DND-41 (cell line): ENCODE measurements at regions not wholly inside any gene's neighbourhood (a gene's known extent, or its start where the extent isn't known, plus 50 kb on each side); places are given as distances from the start of the nearest gene placed in this dataset.

ENCODE experiments used
- ATAC-seq: fragments of 200-7000 bp; cut with Tn5 transposase; 3 replicates; pipeline ENCODE4 v1.9.1; 2021; ENCODE audit warnings: low read depth; ENCODE audit not compliant: insufficient read depth
- DNase-seq: peaks from one replicate; pipeline ENCODE4 v3.0.0-alpha.2; 2020
- H2AFZ ChIP-seq: 2 replicates; pipeline ENCODE4 v1.6.0; 2012; ENCODE audit warnings: low read depth, low read length
- H3K27ac ChIP-seq: 2 replicates; pipeline ENCODE4 v1.5.1; 2012; ENCODE audit warnings: low read length, inconsistent platforms
- H3K27me3 ChIP-seq: fragments of 200-600 bp; sonication (generic); 2 replicates; pipeline ENCODE4 v1.6.0; 2012; ENCODE audit warnings: low read length, mild to moderate bottlenecking, inconsistent platforms; ENCODE audit not compliant: insufficient read depth, poor library complexity
- H3K36me3 ChIP-seq: 2 replicates; pipeline ENCODE4 v1.5.1; 2012; ENCODE audit warnings: low read length, inconsistent platforms; ENCODE audit not compliant: insufficient read depth
- H3K4me1 ChIP-seq: 2 replicates; pipeline ENCODE4 v1.5.1; 2012; ENCODE audit warnings: mild to moderate bottlenecking, low read length; ENCODE audit not compliant: insufficient read depth
- H3K4me2 ChIP-seq: 2 replicates; pipeline ENCODE4 v1.6.0; 2012; ENCODE audit warnings: mild to moderate bottlenecking, moderate library complexity, low read length, inconsistent platforms; ENCODE audit not compliant: insufficient read depth
- H3K4me3 ChIP-seq, 2 experiments: fragments of 200-600 bp in 1 of 2; shearing (Covaris generic) in 1 of 2; 2 replicates each; pipeline ENCODE4 v1.5.1; 2012 to 2016; ENCODE audit warnings: inconsistent platforms in 2 of 2, low read length in 2 of 2, mild to moderate bottlenecking in 2 of 2, low read depth in 1 of 2, moderate library complexity in 1 of 2
- H3K79me2 ChIP-seq: 2 replicates; pipeline ENCODE4 v1.6.0; 2012; ENCODE audit warnings: low read length, inconsistent platforms; ENCODE audit not compliant: insufficient read depth
- H3K9ac ChIP-seq: 2 replicates; pipeline ENCODE4 v1.6.0; 2012; ENCODE audit warnings: low read depth, mild to moderate bottlenecking, inconsistent platforms, low read length, moderate library complexity
- H3K9me3 ChIP-seq: 2 replicates; pipeline ENCODE4 v1.5.1; 2012; ENCODE audit warnings: low read length, moderate library complexity, mild to moderate bottlenecking, inconsistent platforms; ENCODE audit not compliant: insufficient read depth, severe bottlenecking
- H4K20me1 ChIP-seq: 2 replicates; pipeline ENCODE4 v1.6.0; 2012; ENCODE audit warnings: low read length; ENCODE audit not compliant: insufficient read depth
- EZH2 ChIP-seq: IDR thresholded peaks from 3 replicates; pipeline ENCODE4 v1.6.1; 2012; ENCODE audit warnings: borderline replicate concordance, low read depth, mild to moderate bottlenecking, moderate library complexity, low read length, inconsistent platforms; ENCODE audit not compliant: severe bottlenecking
- TF ChIP-seq, protein P1 (sequence below): IDR thresholded peaks from 2 replicates; pipeline ENCODE4 v1.5.1; 2012; ENCODE audit warnings: borderline replicate concordance, low read length, moderate library complexity, mild to moderate bottlenecking; ENCODE audit not compliant: poor library complexity, severe bottlenecking; ENCODE audit errors: extremely low read depth

DNA sequence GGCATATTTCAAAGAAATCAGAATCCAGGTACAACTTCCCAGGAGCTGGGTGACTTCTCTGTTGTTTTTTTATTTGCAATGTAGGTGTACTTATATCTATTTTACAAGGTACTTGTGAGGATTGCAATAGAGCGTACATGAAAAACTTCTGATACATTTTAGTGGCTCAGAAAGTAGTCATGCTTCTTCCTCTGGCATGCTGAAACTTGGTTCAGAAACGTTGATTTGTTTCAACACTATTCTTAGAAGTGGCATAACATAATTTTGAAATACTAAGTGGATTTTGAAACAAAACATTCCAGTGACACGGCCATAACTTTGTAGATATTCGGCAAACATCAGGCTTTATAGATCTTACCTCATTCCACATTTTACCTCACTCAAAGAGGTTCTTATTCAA, 79.8 kb upstream of the NLGN4Y start:
- Histone ChIP-seq H3K9me3 (no peaks in the 10 kb centered on the region), H3K4me2 (no peak overlapping the region), H4K20me1 (no peaks in the 10 kb centered on the region), H3K36me3 (no peaks in the 10 kb centered on the region), H3K27me3 (no peaks in the 10 kb centered on the region), H3K4me3 (no peak overlapping the region), H3K79me2 (no peaks in the 10 kb centered on the region), H2AFZ (no peak overlapping the region), H3K4me1 (no peaks in the 10 kb centered on the region), H3K9ac (no peak overlapping the region), H3K27ac (no peak overlapping the region)
- no peak for DNase-seq
- ATAC-seq, result no peak
- TF ChIP-seq, protein P1, sequence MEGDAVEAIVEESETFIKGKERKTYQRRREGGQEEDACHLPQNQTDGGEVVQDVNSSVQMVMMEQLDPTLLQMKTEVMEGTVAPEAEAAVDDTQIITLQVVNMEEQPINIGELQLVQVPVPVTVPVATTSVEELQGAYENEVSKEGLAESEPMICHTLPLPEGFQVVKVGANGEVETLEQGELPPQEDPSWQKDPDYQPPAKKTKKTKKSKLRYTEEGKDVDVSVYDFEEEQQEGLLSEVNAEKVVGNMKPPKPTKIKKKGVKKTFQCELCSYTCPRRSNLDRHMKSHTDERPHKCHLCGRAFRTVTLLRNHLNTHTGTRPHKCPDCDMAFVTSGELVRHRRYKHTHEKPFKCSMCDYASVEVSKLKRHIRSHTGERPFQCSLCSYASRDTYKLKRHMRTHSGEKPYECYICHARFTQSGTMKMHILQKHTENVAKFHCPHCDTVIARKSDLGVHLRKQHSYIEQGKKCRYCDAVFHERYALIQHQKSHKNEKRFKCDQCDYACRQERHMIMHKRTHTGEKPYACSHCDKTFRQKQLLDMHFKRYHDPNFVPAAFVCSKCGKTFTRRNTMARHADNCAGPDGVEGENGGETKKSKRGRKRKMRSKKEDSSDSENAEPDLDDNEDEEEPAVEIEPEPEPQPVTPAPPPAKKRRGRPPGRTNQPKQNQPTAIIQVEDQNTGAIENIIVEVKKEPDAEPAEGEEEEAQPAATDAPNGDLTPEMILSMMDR, result no peak
- no peak for TF ChIP-seq EZH2

DNA sequence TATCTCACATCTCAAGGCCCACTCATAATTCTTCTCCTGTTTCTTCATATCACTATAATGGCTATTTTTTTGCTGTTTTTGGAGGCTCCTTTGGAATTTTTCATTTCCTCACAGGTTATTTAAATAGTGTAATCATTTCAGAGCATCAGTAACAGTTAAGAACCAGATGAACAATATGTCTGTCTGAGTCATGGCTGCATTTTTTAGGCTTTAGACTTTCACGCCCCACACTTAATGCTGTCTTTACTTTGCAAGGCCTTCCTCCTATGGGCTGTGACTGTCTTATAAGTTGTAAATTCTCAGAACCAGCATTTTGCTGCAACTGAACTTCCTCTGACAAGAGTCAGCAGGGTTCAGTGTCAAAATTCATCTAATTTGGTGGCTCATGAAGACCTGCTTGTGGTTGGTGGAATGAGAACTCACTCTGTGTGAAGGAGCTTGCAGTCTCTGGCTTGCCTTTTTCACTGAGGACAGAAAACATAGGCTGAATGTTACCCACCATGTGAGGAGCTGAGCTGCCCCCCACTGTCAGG, 56.1 kb upstream of the NLGN4Y start:
- TF ChIP-seq, protein P1, result no peak
- TF ChIP-seq EZH2, result no peak
- Histone ChIP-seq H3K4me1 (no peaks in the 10 kb centered on the region), H2AFZ (no peak overlapping the region), H3K27me3 (no peaks in the 10 kb centered on the region), H3K79me2 (no peaks in the 10 kb centered on the region), H3K4me3 (no peak overlapping the region), H3K9ac (no peak overlapping the region), H3K36me3 (no peaks in the 10 kb centered on the region), H3K9me3 (no peaks in the 10 kb centered on the region), H3K27ac (no peak overlapping the region), H3K4me2 (no peak overlapping the region), H4K20me1 (no peaks in the 10 kb centered on the region)
- ATAC-seq (no peak), DNase-seq (no peak)

DNA sequence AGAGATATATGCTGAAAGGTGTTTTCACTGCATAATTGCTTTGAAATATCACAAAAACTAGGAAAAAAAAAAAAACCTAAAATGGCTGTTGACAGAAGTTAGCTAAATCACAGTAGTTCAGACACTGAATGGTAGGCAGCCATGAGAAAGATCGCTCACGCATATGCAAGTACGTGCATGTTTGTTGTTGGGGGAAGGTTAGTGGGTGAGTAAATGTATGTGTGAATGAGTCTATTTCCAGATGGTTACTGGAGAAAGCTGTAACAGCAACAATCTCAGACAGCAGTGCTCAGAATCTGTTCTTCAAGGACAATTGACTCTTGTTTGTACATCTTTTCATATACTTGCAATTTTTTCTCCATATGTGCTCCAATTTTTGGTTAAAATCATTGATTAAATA, 51.9 kb upstream of the NLGN4Y start:
- Histone ChIP-seq H2AFZ (no peak overlapping the region), H3K4me3 (no peak overlapping the region), H3K4me2 (no peak overlapping the region), H4K20me1 (no peaks in the 10 kb centered on the region), H3K4me1 (no peaks in the 10 kb centered on the region), H3K27me3 (no peaks in the 10 kb centered on the region), H3K9me3 (no peaks in the 10 kb centered on the region), H3K36me3 (no peaks in the 10 kb centered on the region), H3K79me2 (no peaks in the 10 kb centered on the region), H3K9ac (no peak overlapping the region), H3K27ac (no peak overlapping the region)
- no peak for DNase-seq
- no peak for ATAC-seq
- TF ChIP-seq, protein P1, result no peak
- no peak for TF ChIP-seq EZH2

DNA sequence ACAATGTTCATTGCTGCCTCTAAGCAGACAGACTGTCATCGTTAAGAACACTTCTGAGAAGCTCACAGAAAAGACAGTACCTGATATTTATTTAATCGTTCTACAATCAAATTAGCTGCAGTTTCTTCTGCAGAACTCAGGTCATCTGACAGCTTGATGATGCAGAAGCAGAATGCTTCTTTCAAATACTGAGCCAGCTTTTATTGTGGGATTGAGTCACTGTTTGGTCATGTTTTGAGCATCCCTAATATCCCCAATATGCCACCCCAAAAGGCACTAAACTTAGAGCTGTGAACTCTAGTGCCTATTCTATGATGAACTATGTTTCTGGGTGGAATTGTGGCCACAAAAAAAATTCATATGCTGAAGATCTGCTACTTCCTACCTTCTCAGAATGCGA, 51.0 kb upstream of the NLGN4Y start:
- Histone ChIP-seq H3K4me1 (no peaks in the 10 kb centered on the region), H3K36me3 (no peaks in the 10 kb centered on the region), H2AFZ (no peak overlapping the region), H3K4me2 (no peak overlapping the region), H3K27me3 (no peaks in the 10 kb centered on the region), H3K79me2 (no peaks in the 10 kb centered on the region), H3K4me3 (no peak overlapping the region), H4K20me1 (no peaks in the 10 kb centered on the region), H3K9me3 (no peaks in the 10 kb centered on the region), H3K27ac (no peak overlapping the region), H3K9ac (no peak overlapping the region)
- ATAC-seq, result no peak
- no peak for TF ChIP-seq EZH2
- TF ChIP-seq, protein P1, result no peak
- no peak for DNase-seq
